Neural cell (in vitro differentiated cells): ENCODE measurements at regions not wholly inside any gene's neighbourhood (a gene's known extent, or its start where the extent isn't known, plus 50 kb on each side); places are given as distances from the start of the nearest gene placed in this dataset.

ENCODE experiments used
- H2AFZ ChIP-seq: fragments of 200-600, 300-800 bp; sonication (generic), shearing (Covaris generic); 2 replicates; pipeline ENCODE4 v1.6.0; 2014; ENCODE audit warnings: low read depth, mild to moderate bottlenecking, antibody characterized with exemption, low read length, moderate library complexity
- H3F3A ChIP-seq: fragments of 200-600 bp; shearing (Covaris generic); 2 replicates; pipeline ENCODE4 v1.6.1; 2016; ENCODE audit warnings: mild to moderate bottlenecking, moderate library complexity, mixed read lengths, antibody characterized with exemption, low read length; ENCODE audit not compliant: insufficient read depth, poor library complexity, severe bottlenecking
- H3K27ac ChIP-seq: fragments of 200-600, 300-800 bp; sonication (generic), shearing (Covaris generic); 2 replicates; pipeline ENCODE4 v1.5.1; 2014; ENCODE audit warnings: mild to moderate bottlenecking, low read length, moderate library complexity
- H3K27me3 ChIP-seq: fragments of 300-800, 200-600 bp; sonication (generic), shearing (Covaris generic); 2 replicates; pipeline ENCODE4 v1.6.0; 2014; ENCODE audit warnings: mild to moderate bottlenecking, low read depth, low read length, moderate library complexity; ENCODE audit not compliant: insufficient read depth
- H3K36me3 ChIP-seq: fragments of 300-800, 200-600 bp; sonication (generic), shearing (Covaris generic); 2 replicates; pipeline ENCODE4 v1.5.1; 2014; ENCODE audit warnings: mild to moderate bottlenecking, antibody characterized with exemption, low read length, moderate library complexity; ENCODE audit not compliant: insufficient read depth
- H3K4me2 ChIP-seq: fragments of 300-800, 200-600 bp; sonication (generic), shearing (Covaris generic); 2 replicates; pipeline ENCODE4 v1.6.0; 2014; ENCODE audit warnings: mild to moderate bottlenecking, low read length
- H3K4me3 ChIP-seq: fragments of 300-800, 200-600 bp; sonication (generic), shearing (Covaris generic); 2 replicates; pipeline ENCODE4 v1.5.1; 2014; ENCODE audit warnings: mild to moderate bottlenecking, low read length, moderate library complexity
- H3K79me2 ChIP-seq: fragments of 200-600 bp; shearing (Covaris generic); replicated peaks from 2 replicates; pipeline ENCODE4 v1.6.0; 2014; ENCODE audit warnings: mild to moderate bottlenecking, low read length, moderate library complexity; ENCODE audit not compliant: insufficient read depth
- H3K9ac ChIP-seq: fragments of 300-800, 200-600 bp; sonication (generic), shearing (Covaris generic); 2 replicates; pipeline ENCODE4 v1.6.1; 2016; ENCODE audit warnings: mild to moderate bottlenecking, low read length, mixed read lengths
- H3K9me2 ChIP-seq: fragments of 200-600 bp; shearing (Covaris generic); 2 replicates; pipeline ENCODE4 v1.6.1; 2016; ENCODE audit warnings: mild to moderate bottlenecking, low read length, mixed read lengths; ENCODE audit not compliant: insufficient read depth
- H3K9me3 ChIP-seq: fragments of 200-600, 300-800 bp; sonication (generic), shearing (Covaris generic); 2 replicates; pipeline ENCODE4 v1.6.1; 2016; ENCODE audit warnings: mild to moderate bottlenecking, mixed run types, low read length, moderate library complexity, mixed read lengths
- H4K20me1 ChIP-seq: fragments of 200-600 bp; shearing (Covaris generic); 2 replicates; pipeline ENCODE4 v1.6.1; 2016; ENCODE audit warnings: mild to moderate bottlenecking, mixed run types; ENCODE audit not compliant: insufficient read depth
- CTCF ChIP-seq: fragments of 450-650 bp; IDR thresholded peaks from 2 replicates; pipeline ENCODE4 v1.5.1; 2014; ENCODE audit warnings: antibody characterized with exemption, mild to moderate bottlenecking, moderate library complexity; ENCODE audit not compliant: poor library complexity, severe bottlenecking
- EP300 ChIP-seq: fragments of 450-650 bp; conservative IDR thresholded peaks from 2 replicates; pipeline ENCODE4 v1.6.1; 2014; ENCODE audit warnings: antibody characterized with exemption, mild to moderate bottlenecking, moderate library complexity; ENCODE audit not compliant: poor library complexity, severe bottlenecking
- EZH2 ChIP-seq: fragments of 200-600, 300-800 bp; shearing (Covaris generic), sonication (generic); IDR thresholded peaks from 2 replicates; pipeline ENCODE4 v1.6.1; 2014; ENCODE audit warnings: antibody characterized with exemption, low read length, borderline replicate concordance, mild to moderate bottlenecking; ENCODE audit not compliant: insufficient read depth, poor library complexity, severe bottlenecking
- MXI1 ChIP-seq: fragments of 450-650 bp; conservative IDR thresholded peaks from 2 replicates; pipeline ENCODE4 v1.6.1; 2014; ENCODE audit warnings: antibody characterized with exemption, mild to moderate bottlenecking; ENCODE audit not compliant: poor library complexity, severe bottlenecking
- POLR2AphosphoS5 ChIP-seq: IDR thresholded peaks from 2 replicates; pipeline ENCODE4 v1.6.1; 2012
- RAD21 ChIP-seq: fragments of 450-650 bp; conservative IDR thresholded peaks from 2 replicates; pipeline ENCODE4 v1.6.1; 2014; ENCODE audit warnings: antibody characterized with exemption, mild to moderate bottlenecking, moderate library complexity
- REST ChIP-seq: IDR thresholded peaks from 2 replicates; pipeline ENCODE4 v1.6.1; 2012; ENCODE audit warnings: borderline replicate concordance
- SMC3 ChIP-seq: fragments of 450-650 bp; conservative IDR thresholded peaks from 2 replicates; pipeline ENCODE4 v1.6.1; 2014; ENCODE audit warnings: antibody characterized with exemption, mild to moderate bottlenecking, moderate library complexity; ENCODE audit not compliant: poor library complexity
- TAF1 ChIP-seq: IDR thresholded peaks from 2 replicates; pipeline ENCODE4 v1.6.1; 2012; ENCODE audit warnings: low read depth

GRCh38 chr5:57783693-57784092 is 301.1 kb upstream of the ACTBL2 start:
- no peak for TF ChIP-seq MXI1
- no peak for TF ChIP-seq CTCF
- no peak for TF ChIP-seq REST
- no peak for TF ChIP-seq TAF1
- no peak for TF ChIP-seq EP300
- no peak for TF ChIP-seq EZH2
- TF ChIP-seq POLR2AphosphoS5: no peak
- no peak for TF ChIP-seq RAD21
- TF ChIP-seq SMC3: no peak
- no peaks in the 10 kb centered on the region for H3K79me2 ChIP-seq
- no peak overlapping the region for H3K9ac ChIP-seq
- no peaks in the 10 kb centered on the region for H3K36me3 ChIP-seq
- H4K20me1 ChIP-seq: no peaks in the 10 kb centered on the region
- H3K4me3 ChIP-seq: no peak overlapping the region
- no peaks in the 10 kb centered on the region for H3K27me3 ChIP-seq
- H3K27ac ChIP-seq: no peak overlapping the region
- H3K9me2 ChIP-seq: no peaks in the 10 kb centered on the region
- no peaks in the 10 kb centered on the region for H3F3A ChIP-seq
- no peak overlapping the region for H2AFZ ChIP-seq
- H3K9me3 ChIP-seq: no peaks in the 10 kb centered on the region
- no peak overlapping the region for H3K4me2 ChIP-seq

GRCh38 chr5:57780961-57781325 is 298.3 kb upstream of the ACTBL2 start:
- Histone ChIP-seq H3K4me2 (no peak overlapping the region), H3K9me3 (no peaks in the 10 kb centered on the region), H4K20me1 (no peaks in the 10 kb centered on the region)

More at GRCh38 chr5:57780961-57781325, 298.3 kb upstream of the ACTBL2 start:
- Histone ChIP-seq H3K27ac (no peak overlapping the region), H3F3A (no peaks in the 10 kb centered on the region), H3K36me3 (no peaks in the 10 kb centered on the region), H3K9ac (no peak overlapping the region), H3K4me3 (no peak overlapping the region), H3K27me3 (no peaks in the 10 kb centered on the region), H3K79me2 (no peaks in the 10 kb centered on the region), H2AFZ (no peak overlapping the region), H3K9me2 (no peaks in the 10 kb centered on the region)
- no peak for TF ChIP-seq RAD21
- TF ChIP-seq REST: no peak
- no peak for TF ChIP-seq EZH2
- no peak for TF ChIP-seq TAF1
- no peak for TF ChIP-seq CTCF
- no peak for TF ChIP-seq EP300
- TF ChIP-seq SMC3: no peak
- no peak for TF ChIP-seq MXI1
- no peak for TF ChIP-seq POLR2AphosphoS5
